Astrocyte of the cerebellum (primary cell): ENCODE measurements at regions not wholly inside any gene's neighbourhood (a gene's known extent, or its start where the extent isn't known, plus 50 kb on each side); places are given as distances from the start of the nearest gene placed in this dataset.

Source experiments
- DNase-seq: peaks from one replicate; pipeline ENCODE4 v3.0.0-alpha.2; 2011; ENCODE audit warnings: low read depth
- H3K4me3 ChIP-seq: 2 replicates; pipeline ENCODE4 v1.5.1; 2011; ENCODE audit warnings: mild to moderate bottlenecking, low read depth, low read length, moderate library complexity
- in situ Hi-C: cut with HindIII; loops from 2 replicates; pipeline ENCODE4 v1.10.0; 2017; ENCODE audit warnings: low sequenced_read_pairs
- TF ChIP-seq, protein P1 (sequence below): IDR thresholded peaks from 2 replicates; pipeline ENCODE4 v1.5.1; 2012; ENCODE audit warnings: low read length, low read depth, moderate library complexity, mild to moderate bottlenecking; ENCODE audit errors: missing control alignments

DNA sequence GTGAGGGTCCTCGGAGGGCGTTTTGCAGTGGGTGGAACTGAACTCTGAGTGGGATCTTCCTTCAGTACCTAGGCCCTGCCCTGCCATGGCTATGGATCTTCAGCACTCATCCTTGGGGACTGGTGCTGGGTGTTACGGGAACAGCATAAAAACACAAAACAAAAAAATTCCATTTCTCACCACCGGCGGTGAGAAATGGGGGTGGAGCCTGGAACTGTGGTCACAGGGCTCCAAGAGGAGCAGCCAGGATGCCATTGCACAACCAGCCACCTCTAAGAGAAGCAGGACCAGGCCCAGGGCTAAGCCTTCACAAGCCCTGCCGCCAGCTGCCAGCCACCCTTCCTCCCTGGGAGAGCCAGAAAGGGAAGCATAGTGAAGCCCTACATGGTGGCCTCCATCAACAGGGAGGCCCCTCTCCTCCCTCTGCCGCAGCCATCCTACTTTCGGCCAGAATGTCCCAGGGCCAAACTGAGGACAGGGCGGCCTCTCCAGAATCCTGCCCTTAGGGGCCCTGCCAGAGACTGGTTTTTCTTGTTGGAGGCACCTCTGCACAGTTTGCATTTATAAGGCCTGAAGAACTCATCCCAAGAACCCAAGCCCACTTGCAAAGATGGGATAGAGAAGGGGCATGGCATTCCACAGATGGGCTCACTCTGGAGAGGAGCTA is 76.5 kb downstream of the VCPKMT start:
- DNase-seq: no peak
- no peak overlapping the region for H3K4me3 ChIP-seq
- TF ChIP-seq, protein P1, sequence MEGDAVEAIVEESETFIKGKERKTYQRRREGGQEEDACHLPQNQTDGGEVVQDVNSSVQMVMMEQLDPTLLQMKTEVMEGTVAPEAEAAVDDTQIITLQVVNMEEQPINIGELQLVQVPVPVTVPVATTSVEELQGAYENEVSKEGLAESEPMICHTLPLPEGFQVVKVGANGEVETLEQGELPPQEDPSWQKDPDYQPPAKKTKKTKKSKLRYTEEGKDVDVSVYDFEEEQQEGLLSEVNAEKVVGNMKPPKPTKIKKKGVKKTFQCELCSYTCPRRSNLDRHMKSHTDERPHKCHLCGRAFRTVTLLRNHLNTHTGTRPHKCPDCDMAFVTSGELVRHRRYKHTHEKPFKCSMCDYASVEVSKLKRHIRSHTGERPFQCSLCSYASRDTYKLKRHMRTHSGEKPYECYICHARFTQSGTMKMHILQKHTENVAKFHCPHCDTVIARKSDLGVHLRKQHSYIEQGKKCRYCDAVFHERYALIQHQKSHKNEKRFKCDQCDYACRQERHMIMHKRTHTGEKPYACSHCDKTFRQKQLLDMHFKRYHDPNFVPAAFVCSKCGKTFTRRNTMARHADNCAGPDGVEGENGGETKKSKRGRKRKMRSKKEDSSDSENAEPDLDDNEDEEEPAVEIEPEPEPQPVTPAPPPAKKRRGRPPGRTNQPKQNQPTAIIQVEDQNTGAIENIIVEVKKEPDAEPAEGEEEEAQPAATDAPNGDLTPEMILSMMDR: no peak
- in situ Hi-C loops: no loop called here

DNA sequence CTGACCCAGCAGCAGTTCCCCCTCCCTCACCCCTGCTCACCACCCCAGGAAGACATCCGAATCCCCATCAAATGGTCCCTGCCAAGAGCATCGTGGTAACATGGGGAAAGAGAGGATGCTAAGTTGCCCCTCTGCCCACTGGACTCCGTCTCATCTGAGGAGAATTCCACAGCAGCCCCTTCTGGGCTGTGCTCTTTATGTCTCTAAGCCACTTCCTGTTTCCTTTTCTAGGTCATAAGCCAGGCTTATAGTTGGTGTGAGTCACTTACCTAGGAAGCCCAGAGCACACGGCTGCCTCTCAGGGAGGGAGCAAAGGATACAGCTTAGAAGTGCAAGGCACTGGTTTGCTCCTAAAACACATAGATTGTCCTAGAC is 76.0 kb downstream of the VCPKMT start:
- in situ Hi-C loops: no loop called here
- H3K4me3 ChIP-seq: no peak overlapping the region
- DNase-seq: peak; percentile 56
- TF ChIP-seq, protein P1: no peak

DNA sequence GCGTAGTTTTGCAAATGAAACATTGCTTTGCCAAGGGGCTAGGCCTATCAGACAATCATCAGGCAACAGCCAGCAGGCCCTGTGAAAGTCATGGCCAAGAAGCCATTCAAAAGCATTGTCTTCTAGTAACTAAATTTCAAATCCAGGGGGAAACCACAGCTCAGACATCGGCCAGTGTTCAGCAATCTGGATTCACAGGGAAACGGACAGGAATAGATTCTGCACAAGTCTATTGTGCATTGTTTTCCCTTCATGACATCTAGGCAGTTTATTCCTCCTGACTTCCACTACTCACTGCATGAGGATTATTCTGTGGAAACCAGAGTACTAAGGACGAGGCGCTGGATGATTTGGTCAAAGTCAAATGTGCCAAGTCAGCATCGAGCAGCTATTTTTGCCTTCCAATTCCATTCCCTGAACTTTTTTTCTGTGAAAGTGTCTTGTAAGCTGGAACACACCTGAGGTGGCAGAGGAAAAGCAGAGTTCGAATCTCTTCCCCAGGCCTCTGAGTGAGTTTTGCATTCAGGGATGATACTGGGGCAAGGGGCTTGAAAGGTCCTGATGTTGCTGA is 75.4 kb downstream of the VCPKMT start:
- TF ChIP-seq, protein P1: no peak
- no peak for DNase-seq
- no peak overlapping the region for H3K4me3 ChIP-seq
- in situ Hi-C loops: no loop called here

DNA sequence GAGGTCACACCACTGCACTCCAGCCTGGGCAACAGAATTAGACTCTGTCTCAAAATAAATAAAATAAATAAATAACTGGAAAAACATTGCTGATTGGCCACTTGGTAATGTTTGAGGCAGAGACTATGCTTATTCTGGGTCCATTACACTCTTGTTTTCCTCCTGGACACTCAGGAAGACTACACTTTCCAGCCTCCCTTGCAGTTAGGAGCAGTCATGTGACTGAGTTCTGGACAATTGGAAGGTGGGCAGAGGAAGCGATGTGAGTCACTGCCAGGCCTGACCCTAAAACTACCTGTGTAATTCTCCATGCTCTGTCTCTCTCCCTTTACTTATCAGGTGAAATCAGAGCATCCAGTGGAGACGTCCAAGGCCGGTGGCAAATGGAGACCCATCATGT is 74.4 kb downstream of the VCPKMT start:
- in situ Hi-C loops: no loop called here
- H3K4me3 ChIP-seq: no peak overlapping the region
- DNase-seq: no peak

DNA sequence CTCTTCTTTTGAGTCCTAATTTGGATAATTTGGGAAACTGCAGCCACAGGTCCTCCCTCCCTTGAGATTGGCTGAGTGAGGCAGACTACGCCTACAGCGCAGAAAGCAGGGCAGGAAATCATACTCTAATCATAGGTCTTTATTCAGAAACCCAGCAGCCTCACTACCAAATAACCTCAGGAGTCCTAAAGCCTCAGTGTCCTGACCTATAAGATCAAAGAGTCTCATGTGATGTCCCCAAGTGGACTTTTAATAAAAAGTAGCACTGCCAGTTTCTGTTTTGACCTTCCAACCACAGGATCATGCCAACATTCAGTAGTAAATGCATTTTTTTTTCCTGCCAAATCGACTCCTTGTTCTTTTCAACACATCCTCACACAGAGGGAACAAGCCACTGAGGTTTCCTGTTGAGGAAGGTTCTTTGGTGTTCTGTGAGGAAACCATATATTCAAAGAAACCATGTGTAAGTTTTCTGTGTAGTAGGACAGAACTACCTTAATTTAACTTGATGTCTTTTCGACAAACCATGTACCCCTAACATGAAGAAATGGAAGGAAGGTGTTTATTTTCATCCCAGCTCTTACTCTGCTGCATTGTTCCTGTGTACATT is 72.2 kb downstream of the VCPKMT start:
- TF ChIP-seq, protein P1: no peak
- H3K4me3 ChIP-seq: no peak overlapping the region
- in situ Hi-C loops: no loop called here
- no peak for DNase-seq

More for the DNA sequence above, 74.4 kb downstream of the VCPKMT start:
- TF ChIP-seq, protein P1: no peak

DNA sequence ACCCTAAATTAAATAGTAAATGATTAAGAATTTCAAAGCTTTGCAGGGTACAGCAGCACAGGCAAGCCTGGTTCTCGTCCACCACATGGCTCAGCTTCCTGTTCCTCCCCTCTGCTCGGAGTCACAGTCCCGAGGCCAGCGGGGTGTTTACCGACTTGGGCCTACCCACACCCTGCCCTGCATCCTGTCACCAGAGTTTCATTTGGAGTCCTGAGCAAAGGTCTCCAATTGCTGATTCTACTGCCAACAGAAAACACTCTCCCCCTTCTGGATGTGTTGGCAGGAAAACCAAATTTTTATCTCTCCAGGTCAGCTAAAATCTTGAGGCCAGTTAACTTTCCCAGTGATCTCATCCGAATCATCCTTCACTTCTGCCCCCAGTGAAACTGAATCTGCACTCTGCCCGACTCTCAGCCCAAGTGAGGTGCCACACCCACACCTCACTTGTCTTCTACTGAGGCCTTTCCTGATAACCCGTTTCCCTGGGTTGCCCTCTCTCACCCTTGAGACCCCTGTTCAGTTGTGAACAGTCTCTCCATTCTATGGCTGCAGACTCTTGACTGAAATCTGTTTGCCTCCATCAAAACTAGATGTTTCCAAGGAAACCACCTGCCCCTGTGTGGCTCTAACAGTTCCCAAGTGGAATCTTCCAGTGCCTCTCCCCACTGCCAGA is 71.2 kb downstream of the VCPKMT start:
- in situ Hi-C loops: no loop called here
- no peak overlapping the region for H3K4me3 ChIP-seq
- TF ChIP-seq, protein P1: no peak
- DNase-seq: no peak
